ENCODE measurements at regions not wholly inside any gene's neighbourhood (a gene's known extent, or its start where the extent isn't known, plus 50 kb on each side); places are given as distances from the start of the nearest gene placed in this dataset.

- TF ChIP-seq POLR2A (IDR thresholded peaks at IDR 0.05): no peak
- no peak for TF ChIP-seq CTCF (IDR thresholded peaks at IDR 0.05)
- TF ChIP-seq EP300 (IDR thresholded peaks at IDR 0.05): no peak
These were observed 198.3 kb upstream of the B3GAT1 start for GRCh38 chr11:134610116-134610910.
